Trophoblast cell (in vitro differentiated cells and primary cell): ENCODE measurements at regions not wholly inside any gene's neighbourhood (a gene's known extent, or its start where the extent isn't known, plus 50 kb on each side); places are given as distances from the start of the nearest gene placed in this dataset.

Experiments
- DNase-seq, 2 donors: peaks; one replicate each; pipeline ENCODE4 v3.0.0-alpha.2; 2016
- H2AFZ ChIP-seq: 2 replicates; pipeline ENCODE4 v1.6.1; 2013; ENCODE audit warnings: low read length, moderate library complexity, mild to moderate bottlenecking; ENCODE audit not compliant: insufficient read depth, poor library complexity
- H2AK5ac ChIP-seq: 2 replicates; pipeline ENCODE4 v1.6.1; 2013; ENCODE audit warnings: mild to moderate bottlenecking, low read length
- H2BK120ac ChIP-seq: 2 replicates; pipeline ENCODE4 v1.6.1; 2013; ENCODE audit warnings: low read length, mild to moderate bottlenecking, moderate library complexity; ENCODE audit not compliant: insufficient read depth, poor library complexity
- H2BK12ac ChIP-seq: 2 replicates; pipeline ENCODE4 v1.6.1; 2013; ENCODE audit warnings: mild to moderate bottlenecking, low read length, moderate library complexity
- H2BK5ac ChIP-seq: 2 replicates; pipeline ENCODE4 v1.6.1; 2013; ENCODE audit warnings: low read length, low read depth, moderate library complexity, mild to moderate bottlenecking; ENCODE audit not compliant: poor library complexity
- H3K14ac ChIP-seq: 2 replicates; pipeline ENCODE4 v1.6.1; 2013; ENCODE audit warnings: mild to moderate bottlenecking, low read length
- H3K18ac ChIP-seq: 2 replicates; pipeline ENCODE4 v1.6.1; 2013; ENCODE audit warnings: mild to moderate bottlenecking, low read length
- H3K23ac ChIP-seq: 2 replicates; pipeline ENCODE4 v1.6.1; 2013; ENCODE audit warnings: low read length
- H3K27ac ChIP-seq: 2 replicates; pipeline ENCODE4 v1.5.1; 2013; ENCODE audit warnings: low read depth, mild to moderate bottlenecking, inconsistent platforms, low read length, moderate library complexity
- H3K27me3 ChIP-seq: 2 replicates; pipeline ENCODE4 v1.6.1; 2013; ENCODE audit warnings: inconsistent platforms, mild to moderate bottlenecking, low read length, moderate library complexity; ENCODE audit not compliant: insufficient read depth
- H3K36me3 ChIP-seq, 2 experiments: 1 replicate in 1 of 2; 2 replicates in 1 of 2; pipeline ENCODE4 v1.6.1; 2013; ENCODE audit warnings: low read length in 2 of 2, mild to moderate bottlenecking in 2 of 2, moderate library complexity in 1 of 2; ENCODE audit not compliant: insufficient read depth in 2 of 2, control insufficient read depth in 1 of 2
- H3K4ac ChIP-seq: 2 replicates; pipeline ENCODE4 v1.6.1; 2013; ENCODE audit warnings: low read depth, mild to moderate bottlenecking, low read length, moderate library complexity
- H3K4me1 ChIP-seq, 2 experiments: 1 replicate in 1 of 2; 2 replicates in 1 of 2; pipeline ENCODE4 v1.6.1; 2013; ENCODE audit warnings: low read length in 2 of 2, mild to moderate bottlenecking in 2 of 2, moderate library complexity in 1 of 2; ENCODE audit not compliant: insufficient read depth in 2 of 2, control insufficient read depth in 1 of 2
- H3K4me2 ChIP-seq: 2 replicates; pipeline ENCODE4 v1.6.1; 2013; ENCODE audit warnings: inconsistent platforms, mild to moderate bottlenecking, low read length, moderate library complexity
- H3K4me3 ChIP-seq: 2 replicates; pipeline ENCODE4 v1.5.1; 2013; ENCODE audit warnings: mild to moderate bottlenecking, low read depth, low read length, inconsistent platforms
- H3K79me1 ChIP-seq: one replicate; pipeline ENCODE4 v1.6.1; 2013; ENCODE audit warnings: low read length
- H3K79me2 ChIP-seq: 2 replicates; pipeline ENCODE4 v1.6.1; 2013; ENCODE audit warnings: low read length, mild to moderate bottlenecking; ENCODE audit not compliant: control insufficient read depth, insufficient read depth, poor library complexity
- H3K9ac ChIP-seq: 2 replicates; pipeline ENCODE4 v1.6.1; 2013; ENCODE audit warnings: mild to moderate bottlenecking, low read length
- H3K9me3 ChIP-seq: 2 replicates; pipeline ENCODE4 v1.6.1; 2013; ENCODE audit warnings: low read depth, mild to moderate bottlenecking, control low read depth, inconsistent platforms, low read length; ENCODE audit not compliant: insufficient read depth
- H4K12ac ChIP-seq: 2 replicates; pipeline ENCODE4 v1.6.1; 2013; ENCODE audit warnings: low read depth, mild to moderate bottlenecking, low read length, moderate library complexity
- H4K8ac ChIP-seq: 2 replicates; pipeline ENCODE4 v1.6.1; 2013; ENCODE audit warnings: low read depth, mild to moderate bottlenecking, low read length, moderate library complexity
- H4K91ac ChIP-seq: one replicate; pipeline ENCODE4 v1.6.1; 2013; ENCODE audit warnings: low read depth, mild to moderate bottlenecking, low read length, moderate library complexity
- WGBS: extraction: QIAGEN DNeasy Blood & Tissue Kit; methylation state at CpG from one replicate; pipeline ENCODE4 v1.1.7; 2013; ENCODE audit warnings: missing lambda C conversion rate; ENCODE audit not compliant: insufficient read length, insufficient coverage; ENCODE audit errors: extremely low coverage; 5-methylcytosine and 5-hydroxymethylcytosine counted together

DNA sequence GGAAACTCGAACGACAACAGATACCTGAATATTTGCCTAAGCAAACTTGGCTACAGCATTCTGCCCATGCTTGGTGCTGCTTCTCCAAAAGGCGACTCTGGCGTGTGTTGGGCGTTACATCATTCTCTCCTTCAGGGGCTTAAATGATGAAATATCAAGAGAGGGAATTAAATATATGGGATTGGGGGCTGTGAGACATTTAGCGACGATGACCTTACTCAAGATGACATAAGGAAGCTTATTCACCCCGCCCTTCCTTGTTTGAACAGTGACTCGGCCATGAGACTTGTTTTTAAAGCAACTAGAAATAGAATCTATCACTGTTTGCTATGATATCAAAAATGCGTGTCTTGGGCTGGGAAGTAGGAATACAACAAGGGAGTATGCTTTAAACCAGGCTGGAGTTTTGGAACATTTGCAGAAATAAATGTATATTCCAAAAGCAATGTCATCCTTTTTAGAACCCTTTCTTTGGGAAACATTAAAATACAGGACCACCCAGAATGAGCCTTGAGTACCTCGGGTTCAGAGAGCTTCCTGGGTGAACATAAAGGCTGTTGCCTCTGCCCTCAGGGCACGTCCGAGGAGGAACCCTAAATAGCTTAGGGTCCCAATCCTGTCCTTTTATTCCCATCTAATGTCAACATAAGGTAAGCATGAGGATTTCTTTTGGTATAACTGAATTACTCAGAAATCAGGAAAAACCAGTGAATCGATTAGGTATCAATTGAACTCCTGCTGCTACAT lies 123.3 kb upstream of the SLC45A1 start:
- DNase-seq, result no peak
- Histone ChIP-seq H3K9ac (no peak overlapping the region), H2BK120ac (peak overlapping the region; percentile 22), H2AFZ (no peak overlapping the region), H3K4me2 (no peak overlapping the region), H3K23ac (no peak overlapping the region), H4K91ac (peak overlapping the region; percentile 29), H4K8ac (no peak overlapping the region), H2BK12ac (peak overlapping the region; percentile 81), H3K27me3 (no peaks in the 10 kb centered on the region), H3K79me1 (peaks cover 9% of the 10 kb centered on the region), H3K14ac (no peak overlapping the region), H3K4me1 (peaks cover 9 to 17% of the 10 kb centered on the region in 2 experiments), H3K36me3 (no peaks in the 10 kb centered on the region), H3K18ac (no peak overlapping the region), H3K79me2 (no peaks in the 10 kb centered on the region), H3K9me3 (no peaks in the 10 kb centered on the region), H2AK5ac (no peak overlapping the region), H3K4me3 (no peak overlapping the region), H4K12ac (no peak overlapping the region), H2BK5ac (no peak overlapping the region), H3K4ac (no peak overlapping the region), H3K27ac (no peak overlapping the region)
- no CpG with 5 or more reads among the region's 14 CpGs for WGBS

DNA sequence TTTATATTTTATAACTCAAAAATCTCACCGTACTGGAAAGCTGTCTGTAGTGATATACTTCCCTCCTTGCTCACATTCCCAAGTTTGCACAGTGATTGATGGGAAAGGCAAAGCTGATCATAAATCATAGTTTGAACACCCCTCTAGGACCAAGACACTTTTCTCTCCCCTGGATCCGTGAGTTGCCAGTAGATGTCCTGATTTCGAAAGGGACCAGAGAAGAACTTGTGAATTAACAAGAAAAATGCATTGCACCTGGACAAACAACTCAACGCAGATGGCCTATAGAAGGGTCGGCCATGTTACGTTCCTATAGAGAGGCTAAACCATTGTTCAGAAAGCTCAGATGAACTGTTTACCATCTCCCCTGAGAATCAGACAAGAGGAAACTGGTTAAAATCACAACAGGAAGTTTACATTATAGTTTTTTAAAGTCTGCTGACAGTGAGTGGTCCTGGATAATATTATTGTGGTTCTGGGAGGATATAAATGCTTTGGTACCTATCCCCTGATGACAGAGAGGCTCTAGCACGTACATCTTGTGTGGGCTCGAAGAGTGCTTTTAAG lies 124.0 kb upstream of the SLC45A1 start:
- no CpG with 5 or more reads among the region's 8 CpGs for WGBS
- no peak overlapping the region for H3K27ac ChIP-seq
- H3K18ac ChIP-seq, result no peak overlapping the region
- no peak for DNase-seq
- no peak overlapping the region for H3K4me3 ChIP-seq
- H2BK12ac ChIP-seq, result peak overlapping the region; percentile 63
- no peak overlapping the region for H3K14ac ChIP-seq
- no peaks in the 10 kb centered on the region for H3K79me2 ChIP-seq
- no peaks in the 10 kb centered on the region for H3K9me3 ChIP-seq
- no peak overlapping the region for H3K23ac ChIP-seq
- H3K4me2 ChIP-seq, result no peak overlapping the region
- H2BK120ac ChIP-seq, result no peak overlapping the region
- H4K91ac ChIP-seq, result no peak overlapping the region
- H3K27me3 ChIP-seq, result no peaks in the 10 kb centered on the region
- H3K4ac ChIP-seq, result no peak overlapping the region
- no peaks in the 10 kb centered on the region for H3K36me3 ChIP-seq
- no peak overlapping the region for H2BK5ac ChIP-seq
- no peak overlapping the region for H4K8ac ChIP-seq
- no peak overlapping the region for H2AK5ac ChIP-seq
- H2AFZ ChIP-seq, result no peak overlapping the region
- no peak overlapping the region for H4K12ac ChIP-seq
- no peak overlapping the region for H3K9ac ChIP-seq
- H3K4me1 ChIP-seq, result peaks cover 9 to 17% of the 10 kb centered on the region in 2 experiments
- peaks cover 9% of the 10 kb centered on the region for H3K79me1 ChIP-seq

DNA sequence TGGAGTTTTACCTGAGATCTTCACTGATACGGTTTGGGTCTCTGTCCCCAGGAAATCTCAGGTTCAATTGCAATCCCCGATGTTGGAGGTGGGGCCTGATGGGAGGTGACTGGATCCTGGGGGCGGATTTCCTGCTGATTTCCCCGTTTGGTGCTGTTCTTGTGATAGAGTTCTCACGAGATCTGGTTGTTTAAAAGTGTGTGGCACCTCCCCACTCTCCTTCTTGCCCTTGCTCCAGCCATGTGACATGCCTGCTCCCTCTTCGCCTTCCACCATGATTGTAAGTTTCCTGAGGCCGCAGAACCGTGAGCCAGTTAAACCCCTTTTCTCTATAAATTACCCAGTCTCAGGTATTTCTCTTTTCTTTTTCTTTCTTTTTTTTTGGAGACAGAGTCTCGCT lies 126.4 kb upstream of the SLC45A1 start:
- H3K4me2 ChIP-seq, result no peak overlapping the region
- no peak overlapping the region for H3K27ac ChIP-seq
- H3K79me1 ChIP-seq, result peaks cover 4% of the 10 kb centered on the region
- H4K91ac ChIP-seq, result no peak overlapping the region
- no peak overlapping the region for H2AK5ac ChIP-seq
- no peak overlapping the region for H4K12ac ChIP-seq
- H4K8ac ChIP-seq, result no peak overlapping the region
- no peak overlapping the region for H3K14ac ChIP-seq
- no peak overlapping the region for H3K9ac ChIP-seq
- no peak for DNase-seq
- no peaks in the 10 kb centered on the region for H3K9me3 ChIP-seq
- no peaks in the 10 kb centered on the region for H3K79me2 ChIP-seq
- H3K27me3 ChIP-seq, result no peaks in the 10 kb centered on the region
- no peaks in the 10 kb centered on the region for H3K36me3 ChIP-seq
- no peak overlapping the region for H3K23ac ChIP-seq
- H2AFZ ChIP-seq, result no peak overlapping the region
- H2BK5ac ChIP-seq, result no peak overlapping the region
- no peak overlapping the region for H2BK120ac ChIP-seq
- no peak overlapping the region for H3K18ac ChIP-seq
- H2BK12ac ChIP-seq, result peak overlapping the region; percentile 52
- no peak overlapping the region for H3K4me3 ChIP-seq
- no peak overlapping the region for H3K4ac ChIP-seq
- no CpG with 5 or more reads among the region's 9 CpGs for WGBS
- H3K4me1 ChIP-seq, result peaks cover 0 to 7% of the 10 kb centered on the region in 2 experiments

- Histone ChIP-seq H3K4me2 (no peak overlapping the region), H3K36me3 (no peaks in the 10 kb centered on the region), H3K23ac (no peak overlapping the region), H3K4ac (no peak overlapping the region), H3K18ac (no peak overlapping the region), H3K27ac (no peak overlapping the region), H3K9ac (no peak overlapping the region), H2AFZ (no peak overlapping the region), H2AK5ac (peak overlapping the region; percentile 3), H2BK5ac (no peak overlapping the region), H3K4me3 (no peak overlapping the region), H4K12ac (no peak overlapping the region), H4K91ac (no peak overlapping the region), H3K14ac (no peak overlapping the region), H3K79me2 (no peaks in the 10 kb centered on the region), H3K4me1 (peaks cover 0 to 7% of the 10 kb centered on the region in 2 experiments), H3K9me3 (no peaks in the 10 kb centered on the region), H4K8ac (no peak overlapping the region), H2BK120ac (peak overlapping the region; percentile 11), H3K27me3 (no peaks in the 10 kb centered on the region), H3K79me1 (peaks cover 4% of the 10 kb centered on the region), H2BK12ac (peak overlapping the region; percentile 23)
- no peak for DNase-seq
- WGBS, result no CpG with 5 or more reads among the region's 6 CpGs
Observed at GRCh38 chr1:8189931-8190483, 127.9 kb upstream of the SLC45A1 start.
